ENCODE measurements at regions not wholly inside any gene's neighbourhood (a gene's known extent, or its start where the extent isn't known, plus 50 kb on each side); places are given as distances from the start of the nearest gene placed in this dataset.

DNA sequence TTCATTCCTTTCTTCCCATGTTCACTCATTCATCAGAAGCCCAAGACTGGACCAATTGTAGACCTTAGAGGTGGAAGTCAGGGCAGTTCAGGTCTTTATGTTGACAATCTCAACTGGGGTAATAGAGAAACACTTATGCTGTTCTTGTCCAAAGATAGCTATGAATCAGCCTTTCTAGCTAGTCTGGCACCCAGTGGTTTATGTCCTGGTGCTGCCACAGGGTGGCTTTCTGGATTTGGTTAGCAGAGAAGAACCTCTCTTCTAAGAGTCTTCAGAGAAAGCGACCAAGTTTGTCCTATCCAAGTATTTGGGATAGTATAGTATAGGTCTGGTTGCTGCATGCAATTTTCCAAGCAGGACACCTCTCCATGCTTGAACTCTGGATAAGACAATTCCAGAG is 83.3 kb downstream of the NOG start (continued):
- TF ChIP-seq, protein P1, sequence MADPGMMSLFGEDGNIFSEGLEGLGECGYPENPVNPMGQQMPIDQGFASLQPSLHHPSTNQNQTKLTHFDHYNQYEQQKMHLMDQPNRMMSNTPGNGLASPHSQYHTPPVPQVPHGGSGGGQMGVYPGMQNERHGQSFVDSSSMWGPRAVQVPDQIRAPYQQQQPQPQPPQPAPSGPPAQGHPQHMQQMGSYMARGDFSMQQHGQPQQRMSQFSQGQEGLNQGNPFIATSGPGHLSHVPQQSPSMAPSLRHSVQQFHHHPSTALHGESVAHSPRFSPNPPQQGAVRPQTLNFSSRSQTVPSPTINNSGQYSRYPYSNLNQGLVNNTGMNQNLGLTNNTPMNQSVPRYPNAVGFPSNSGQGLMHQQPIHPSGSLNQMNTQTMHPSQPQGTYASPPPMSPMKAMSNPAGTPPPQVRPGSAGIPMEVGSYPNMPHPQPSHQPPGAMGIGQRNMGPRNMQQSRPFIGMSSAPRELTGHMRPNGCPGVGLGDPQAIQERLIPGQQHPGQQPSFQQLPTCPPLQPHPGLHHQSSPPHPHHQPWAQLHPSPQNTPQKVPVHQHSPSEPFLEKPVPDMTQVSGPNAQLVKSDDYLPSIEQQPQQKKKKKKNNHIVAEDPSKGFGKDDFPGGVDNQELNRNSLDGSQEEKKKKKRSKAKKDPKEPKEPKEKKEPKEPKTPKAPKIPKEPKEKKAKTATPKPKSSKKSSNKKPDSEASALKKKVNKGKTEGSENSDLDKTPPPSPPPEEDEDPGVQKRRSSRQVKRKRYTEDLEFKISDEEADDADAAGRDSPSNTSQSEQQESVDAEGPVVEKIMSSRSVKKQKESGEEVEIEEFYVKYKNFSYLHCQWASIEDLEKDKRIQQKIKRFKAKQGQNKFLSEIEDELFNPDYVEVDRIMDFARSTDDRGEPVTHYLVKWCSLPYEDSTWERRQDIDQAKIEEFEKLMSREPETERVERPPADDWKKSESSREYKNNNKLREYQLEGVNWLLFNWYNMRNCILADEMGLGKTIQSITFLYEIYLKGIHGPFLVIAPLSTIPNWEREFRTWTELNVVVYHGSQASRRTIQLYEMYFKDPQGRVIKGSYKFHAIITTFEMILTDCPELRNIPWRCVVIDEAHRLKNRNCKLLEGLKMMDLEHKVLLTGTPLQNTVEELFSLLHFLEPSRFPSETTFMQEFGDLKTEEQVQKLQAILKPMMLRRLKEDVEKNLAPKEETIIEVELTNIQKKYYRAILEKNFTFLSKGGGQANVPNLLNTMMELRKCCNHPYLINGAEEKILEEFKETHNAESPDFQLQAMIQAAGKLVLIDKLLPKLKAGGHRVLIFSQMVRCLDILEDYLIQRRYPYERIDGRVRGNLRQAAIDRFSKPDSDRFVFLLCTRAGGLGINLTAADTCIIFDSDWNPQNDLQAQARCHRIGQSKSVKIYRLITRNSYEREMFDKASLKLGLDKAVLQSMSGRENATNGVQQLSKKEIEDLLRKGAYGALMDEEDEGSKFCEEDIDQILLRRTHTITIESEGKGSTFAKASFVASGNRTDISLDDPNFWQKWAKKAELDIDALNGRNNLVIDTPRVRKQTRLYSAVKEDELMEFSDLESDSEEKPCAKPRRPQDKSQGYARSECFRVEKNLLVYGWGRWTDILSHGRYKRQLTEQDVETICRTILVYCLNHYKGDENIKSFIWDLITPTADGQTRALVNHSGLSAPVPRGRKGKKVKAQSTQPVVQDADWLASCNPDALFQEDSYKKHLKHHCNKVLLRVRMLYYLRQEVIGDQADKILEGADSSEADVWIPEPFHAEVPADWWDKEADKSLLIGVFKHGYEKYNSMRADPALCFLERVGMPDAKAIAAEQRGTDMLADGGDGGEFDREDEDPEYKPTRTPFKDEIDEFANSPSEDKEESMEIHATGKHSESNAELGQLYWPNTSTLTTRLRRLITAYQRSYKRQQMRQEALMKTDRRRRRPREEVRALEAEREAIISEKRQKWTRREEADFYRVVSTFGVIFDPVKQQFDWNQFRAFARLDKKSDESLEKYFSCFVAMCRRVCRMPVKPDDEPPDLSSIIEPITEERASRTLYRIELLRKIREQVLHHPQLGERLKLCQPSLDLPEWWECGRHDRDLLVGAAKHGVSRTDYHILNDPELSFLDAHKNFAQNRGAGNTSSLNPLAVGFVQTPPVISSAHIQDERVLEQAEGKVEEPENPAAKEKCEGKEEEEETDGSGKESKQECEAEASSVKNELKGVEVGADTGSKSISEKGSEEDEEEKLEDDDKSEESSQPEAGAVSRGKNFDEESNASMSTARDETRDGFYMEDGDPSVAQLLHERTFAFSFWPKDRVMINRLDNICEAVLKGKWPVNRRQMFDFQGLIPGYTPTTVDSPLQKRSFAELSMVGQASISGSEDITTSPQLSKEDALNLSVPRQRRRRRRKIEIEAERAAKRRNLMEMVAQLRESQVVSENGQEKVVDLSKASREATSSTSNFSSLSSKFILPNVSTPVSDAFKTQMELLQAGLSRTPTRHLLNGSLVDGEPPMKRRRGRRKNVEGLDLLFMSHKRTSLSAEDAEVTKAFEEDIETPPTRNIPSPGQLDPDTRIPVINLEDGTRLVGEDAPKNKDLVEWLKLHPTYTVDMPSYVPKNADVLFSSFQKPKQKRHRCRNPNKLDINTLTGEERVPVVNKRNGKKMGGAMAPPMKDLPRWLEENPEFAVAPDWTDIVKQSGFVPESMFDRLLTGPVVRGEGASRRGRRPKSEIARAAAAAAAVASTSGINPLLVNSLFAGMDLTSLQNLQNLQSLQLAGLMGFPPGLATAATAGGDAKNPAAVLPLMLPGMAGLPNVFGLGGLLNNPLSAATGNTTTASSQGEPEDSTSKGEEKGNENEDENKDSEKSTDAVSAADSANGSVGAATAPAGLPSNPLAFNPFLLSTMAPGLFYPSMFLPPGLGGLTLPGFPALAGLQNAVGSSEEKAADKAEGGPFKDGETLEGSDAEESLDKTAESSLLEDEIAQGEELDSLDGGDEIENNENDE (IDR thresholded peaks at IDR 0.05; ENCODE audit: insufficient replicate concordance, low read length) = no peak
- TF ChIP-seq SP2 (IDR thresholded peaks at IDR 0.05; ENCODE audit: low read length) = no peak
- no peak for TF ChIP-seq BCL11A (IDR thresholded peaks at IDR 0.05; ENCODE audit: low read depth in 2 of 2, low read length in 2 of 2)
- no peak for TF ChIP-seq RFX5 (IDR thresholded peaks at IDR 0.05; ENCODE audit: borderline replicate concordance, low read depth, low read length)
- TF ChIP-seq KDM1A (IDR thresholded peaks at IDR 0.05; ENCODE audit: borderline replicate concordance, low read length) = no peak
- TF ChIP-seq NANOG (IDR thresholded peaks at IDR 0.05; ENCODE audit: insufficient read depth, low read depth, low read length, poor library complexity, severe bottlenecking) = no peak
- no peak for TF ChIP-seq TAF1 (IDR thresholded peaks at IDR 0.05; ENCODE audit: low read depth, low read length)
- no peak for TF ChIP-seq CHD1 (IDR thresholded peaks at IDR 0.05; ENCODE audit: low read depth, low read length)
- TF ChIP-seq, protein P2, sequence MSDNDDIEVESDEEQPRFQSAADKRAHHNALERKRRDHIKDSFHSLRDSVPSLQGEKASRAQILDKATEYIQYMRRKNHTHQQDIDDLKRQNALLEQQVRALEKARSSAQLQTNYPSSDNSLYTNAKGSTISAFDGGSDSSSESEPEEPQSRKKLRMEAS (IDR thresholded peaks at IDR 0.05) = no peak
- no peak for TF ChIP-seq EGR1 (IDR thresholded peaks at IDR 0.05; ENCODE audit: borderline replicate concordance, low read depth, low read length)
- TF ChIP-seq TEAD4 (IDR thresholded peaks at IDR 0.05; ENCODE audit: low read depth, low read length) = no peak
